ENCODE measurements at regions not wholly inside any gene's neighbourhood (a gene's known extent, or its start where the extent isn't known, plus 50 kb on each side); places are given as distances from the start of the nearest gene placed in this dataset.

GRCh38 chr3:117696851-117697407, 987.4 kb downstream of the TUSC7 start:
- Histone ChIP-seq H3K9me3 (no peaks in the 10 kb centered on the region), H3K27me3 (replicated peaks; ENCODE audit: insufficient read depth) (no peaks in the 10 kb centered on the region), H3K36me3 (no peaks in the 10 kb centered on the region), H3K4me1 (replicated peaks) (no peaks in the 10 kb centered on the region), H3K4me3 (no peak overlapping the region), H3K27ac (no peak overlapping the region)
- no peak for TF ChIP-seq POLR2AphosphoS5 (IDR thresholded peaks at IDR 0.05)
- no peak for TF ChIP-seq CTCF (IDR thresholded peaks at IDR 0.05)
- TF ChIP-seq POLR2A (IDR thresholded peaks at IDR 0.05): no peak
- no peak for DNase-seq (ENCODE audit: low spot score)
- 80% methylated on average over 5 of the region's 5 CpGs for WGBS
- intact Hi-C loops (cut with DNase I): no loop called here

- H3K9me3 ChIP-seq: no peaks in the 10 kb centered on the region
- H3K4me3 ChIP-seq: no peak overlapping the region
- TF ChIP-seq POLR2A (IDR thresholded peaks at IDR 0.05): no peak
- no peak for TF ChIP-seq POLR2AphosphoS5 (IDR thresholded peaks at IDR 0.05)
- no peak for TF ChIP-seq CTCF (IDR thresholded peaks at IDR 0.05)
- intact Hi-C loops (cut with DNase I): no loop called here
- DNase-seq (ENCODE audit: low spot score): no peak
- no peaks in the 10 kb centered on the region for H3K27me3 ChIP-seq (replicated peaks; ENCODE audit: insufficient read depth)
- no peak overlapping the region for H3K27ac ChIP-seq
- H3K4me1 ChIP-seq (replicated peaks): no peaks in the 10 kb centered on the region
- no peaks in the 10 kb centered on the region for H3K36me3 ChIP-seq
- WGBS: 91% methylated on average over 2 of the region's 2 CpGs
Observed at GRCh38 chr3:117699058-117699457, 989.5 kb downstream of the TUSC7 start.

GRCh38 chr3:117700573-117701360, 991.2 kb downstream of the TUSC7 start:
- intact Hi-C loops (cut with DNase I): no loop called here
- Histone ChIP-seq H3K9me3 (no peaks in the 10 kb centered on the region), H3K4me3 (no peak overlapping the region), H3K27ac (no peak overlapping the region), H3K36me3 (no peaks in the 10 kb centered on the region), H3K27me3 (replicated peaks; ENCODE audit: insufficient read depth) (no peaks in the 10 kb centered on the region), H3K4me1 (replicated peaks) (no peaks in the 10 kb centered on the region)
- DNase-seq (ENCODE audit: low spot score): no peak
- TF ChIP-seq CTCF (IDR thresholded peaks at IDR 0.05) (no peak), POLR2AphosphoS5 (IDR thresholded peaks at IDR 0.05) (no peak), POLR2A (IDR thresholded peaks at IDR 0.05) (no peak)
- WGBS: 90% methylated on average over 6 of the region's 6 CpGs

- no peak overlapping the region for H3K27ac ChIP-seq
- H3K9me3 ChIP-seq: no peaks in the 10 kb centered on the region
- no peaks in the 10 kb centered on the region for H3K36me3 ChIP-seq
- no peaks in the 10 kb centered on the region for H3K4me1 ChIP-seq (replicated peaks)
- no peak overlapping the region for H3K4me3 ChIP-seq
- no peaks in the 10 kb centered on the region for H3K27me3 ChIP-seq (replicated peaks; ENCODE audit: insufficient read depth)
- intact Hi-C loops (cut with DNase I): no loop called here
- no peak for TF ChIP-seq POLR2AphosphoS5 (IDR thresholded peaks at IDR 0.05)
- no peak for TF ChIP-seq POLR2A (IDR thresholded peaks at IDR 0.05)
- no peak for TF ChIP-seq CTCF (IDR thresholded peaks at IDR 0.05)
- no peak for DNase-seq (ENCODE audit: low spot score)
- WGBS: 77% methylated on average over 3 of the region's 3 CpGs
Observed at GRCh38 chr3:117705011-117705410, 995.4 kb downstream of the TUSC7 start.

GRCh38 chr3:117706037-117706436, 996.5 kb downstream of the TUSC7 start:
- no peak for DNase-seq (ENCODE audit: low spot score)
- intact Hi-C loops (cut with DNase I): no loop called here
- H3K4me3 ChIP-seq: no peak overlapping the region
- no peak overlapping the region for H3K27ac ChIP-seq
- TF ChIP-seq POLR2A (IDR thresholded peaks at IDR 0.05) (no peak), POLR2AphosphoS5 (IDR thresholded peaks at IDR 0.05) (no peak), CTCF (IDR thresholded peaks at IDR 0.05) (no peak)
- no peaks in the 10 kb centered on the region for H3K9me3 ChIP-seq
- no peaks in the 10 kb centered on the region for H3K27me3 ChIP-seq (replicated peaks; ENCODE audit: insufficient read depth)
- WGBS: 36% methylated on average over 1 of the region's 1 CpG
- no peaks in the 10 kb centered on the region for H3K4me1 ChIP-seq (replicated peaks)
- H3K36me3 ChIP-seq: no peaks in the 10 kb centered on the region

Measured in prostate gland (tissue), 2 donors.